Right lobe of liver (tissue), 6 donors: ENCODE measurements at regions not wholly inside any gene's neighbourhood (a gene's known extent, or its start where the extent isn't known, plus 50 kb on each side); places are given as distances from the start of the nearest gene placed in this dataset.

Source experiments
- ATAC-seq, 4 donors: fragments of 200-7000 bp; cut with Tn5 transposase; one replicate each; pipeline ENCODE4 v1.9.1; 2020; ENCODE audit warnings: mild to moderate bottlenecking in 4 of 4, moderate library complexity in 4 of 4
- DNase-seq, 3 donors: peaks; one replicate each; pipeline ENCODE4 v3.0.0-alpha.2; 2020
- H3K27ac ChIP-seq, 3 donors: fragments of 200-600 bp; one replicate each; pipeline ENCODE4 v1.8.0; 2022
- H3K27me3 ChIP-seq, 2 donors: fragments of 200-600 bp; one replicate each; pipeline ENCODE4 v1.8.0; 2022
- H3K36me3 ChIP-seq, 4 donors: fragments of 200-600 bp; sonication (generic) in 1 of 4; one replicate each; pipeline versions ENCODE4 v1.5.1 to v1.8.0; 2017 to 2022; ENCODE audit warnings: control low read depth in 1 of 4
- H3K4me1 ChIP-seq, 4 donors: fragments of 200-600 bp; sonication (generic) in 1 of 4; one replicate each; pipeline versions ENCODE4 v1.5.1 to v1.8.0; 2017 to 2022; ENCODE audit warnings: control low read depth in 1 of 4
- H3K4me3 ChIP-seq, 3 donors: fragments of 200-600 bp; one replicate each; pipeline ENCODE4 v1.8.0; 2022
- H3K9me3 ChIP-seq, 4 donors: fragments of 200-600 bp; sonication (generic) in 1 of 4; one replicate each; pipeline versions ENCODE4 v1.5.1 to v1.8.0; 2017 to 2022; ENCODE audit warnings: control low read depth in 1 of 4
- POLR2A ChIP-seq: fragments of 450-650 bp; IDR thresholded peaks from one replicate; pipeline ENCODE4 v1.6.1; 2017; ENCODE audit warnings: antibody characterized with exemption, mild to moderate bottlenecking
- WGBS: methylation state at CpG from one replicate; pipeline ENCODE4 v1.1.6; 2018; ENCODE audit warnings: low coverage, low lambda C conversion rate; ENCODE audit not compliant: insufficient coverage; ENCODE audit errors: missing lambda C conversion rate; 5-methylcytosine and 5-hydroxymethylcytosine counted together
- intact Hi-C, 2 donors: fragments of 100-400 bp; cut with DNase I; formaldehyde crosslinking; loops; one replicate each; pipeline versions ENCODE4 v1.11.2 to v1.14.1; 2022
- TF ChIP-seq, protein P1 (sequence below), 4 donors: fragments of 200-600 bp in 3 of 4; fragments of 450-650 bp in 1 of 4; IDR thresholded peaks; one replicate each; pipeline versions ENCODE4 v1.5.1 to v1.8.0; 2016 to 2022; ENCODE audit warnings: antibody characterized with exemption in 4 of 4, mild to moderate bottlenecking in 2 of 4
- donor health status: DM: no; HTN: yes; CAD: no.
- donor health status: DM: no; HTN: no; CAD: no.
- donor health status: DM: no; HTN: no; CAD: no.
- donor health status: DM: no; HTN: yes; CAD: no.
- donor health status: DM: no; HTN: yes; CAD: no.

DNA sequence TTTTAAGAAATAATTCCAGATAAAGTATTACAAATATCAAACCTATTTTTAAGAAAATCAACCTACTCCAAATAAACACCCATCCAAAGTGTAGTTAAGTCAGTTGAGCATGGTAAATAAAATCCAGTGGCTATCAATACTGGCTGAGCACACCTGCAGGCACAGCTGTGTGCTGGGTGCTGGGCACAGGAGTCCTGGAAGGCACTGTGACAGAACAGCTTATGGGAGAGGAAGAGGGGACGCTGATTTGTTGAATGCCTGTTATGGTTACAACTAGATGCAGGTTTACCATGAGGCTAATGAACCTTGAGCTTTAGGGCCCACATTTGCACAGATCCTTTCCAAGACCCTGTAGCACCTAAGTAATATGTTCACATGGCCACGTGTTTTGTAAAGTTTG lies 202.7 kb downstream of the MTX2 start:
- Histone ChIP-seq H3K4me1 (peaks cover 0 to 4% (median 0%) of the 10 kb centered on the region in 4 donors), H3K4me3 (no peak overlapping the region), H3K27ac (no peak overlapping the region), H3K36me3 (no peaks in the 10 kb centered on the region), H3K27me3 (no peaks in the 10 kb centered on the region), H3K9me3 (no peaks in the 10 kb centered on the region)
- intact Hi-C loops, result no loop called here
- ATAC-seq, result no peak
- TF ChIP-seq, protein P1, sequence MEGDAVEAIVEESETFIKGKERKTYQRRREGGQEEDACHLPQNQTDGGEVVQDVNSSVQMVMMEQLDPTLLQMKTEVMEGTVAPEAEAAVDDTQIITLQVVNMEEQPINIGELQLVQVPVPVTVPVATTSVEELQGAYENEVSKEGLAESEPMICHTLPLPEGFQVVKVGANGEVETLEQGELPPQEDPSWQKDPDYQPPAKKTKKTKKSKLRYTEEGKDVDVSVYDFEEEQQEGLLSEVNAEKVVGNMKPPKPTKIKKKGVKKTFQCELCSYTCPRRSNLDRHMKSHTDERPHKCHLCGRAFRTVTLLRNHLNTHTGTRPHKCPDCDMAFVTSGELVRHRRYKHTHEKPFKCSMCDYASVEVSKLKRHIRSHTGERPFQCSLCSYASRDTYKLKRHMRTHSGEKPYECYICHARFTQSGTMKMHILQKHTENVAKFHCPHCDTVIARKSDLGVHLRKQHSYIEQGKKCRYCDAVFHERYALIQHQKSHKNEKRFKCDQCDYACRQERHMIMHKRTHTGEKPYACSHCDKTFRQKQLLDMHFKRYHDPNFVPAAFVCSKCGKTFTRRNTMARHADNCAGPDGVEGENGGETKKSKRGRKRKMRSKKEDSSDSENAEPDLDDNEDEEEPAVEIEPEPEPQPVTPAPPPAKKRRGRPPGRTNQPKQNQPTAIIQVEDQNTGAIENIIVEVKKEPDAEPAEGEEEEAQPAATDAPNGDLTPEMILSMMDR (IDR thresholded peaks at IDR 0.05), result no peak
- TF ChIP-seq POLR2A, result no peak
- no peak for DNase-seq
- WGBS, result 80% methylated on average over 2 of the region's 2 CpGs

DNA sequence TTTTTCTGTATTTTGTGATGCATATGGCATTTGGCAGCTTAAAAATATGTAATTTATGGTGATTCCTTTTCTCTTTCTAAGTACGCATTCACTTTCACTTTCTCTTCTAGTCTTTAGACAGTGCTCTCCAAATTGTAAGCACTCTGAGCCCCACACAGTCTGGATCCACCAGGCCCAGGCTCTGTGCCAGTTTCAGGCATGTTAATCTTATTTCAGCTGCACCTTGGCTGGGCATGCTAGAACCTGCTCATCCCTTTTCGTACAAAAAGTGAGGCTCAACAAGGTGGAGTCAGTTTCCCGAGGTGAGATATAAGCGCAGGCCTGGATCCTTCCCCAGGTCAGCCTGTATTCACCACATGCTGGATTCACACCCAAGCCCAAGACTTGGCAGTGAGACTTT lies 203.9 kb downstream of the MTX2 start:
- Histone ChIP-seq H3K4me1 (peaks cover 0 to 4% (median 0%) of the 10 kb centered on the region in 4 donors), H3K27ac (no peak overlapping the region), H3K27me3 (no peaks in the 10 kb centered on the region), H3K36me3 (no peaks in the 10 kb centered on the region), H3K4me3 (peak overlapping the region in 2 of 3 donors; percentile 1 to 21), H3K9me3 (peaks cover 0 to 2% (median 0%) of the 10 kb centered on the region in 4 donors)
- WGBS, result 32% methylated on average over 3 of the region's 4 CpGs
- intact Hi-C loops, result no loop called here
- TF ChIP-seq POLR2A, result no peak
- TF ChIP-seq, protein P1 (IDR thresholded peaks at IDR 0.05), result no peak
- ATAC-seq, result peak; percentile 92 to 95 (median 92)
- peak; percentile 48 to 68 (median 57) for DNase-seq

DNA sequence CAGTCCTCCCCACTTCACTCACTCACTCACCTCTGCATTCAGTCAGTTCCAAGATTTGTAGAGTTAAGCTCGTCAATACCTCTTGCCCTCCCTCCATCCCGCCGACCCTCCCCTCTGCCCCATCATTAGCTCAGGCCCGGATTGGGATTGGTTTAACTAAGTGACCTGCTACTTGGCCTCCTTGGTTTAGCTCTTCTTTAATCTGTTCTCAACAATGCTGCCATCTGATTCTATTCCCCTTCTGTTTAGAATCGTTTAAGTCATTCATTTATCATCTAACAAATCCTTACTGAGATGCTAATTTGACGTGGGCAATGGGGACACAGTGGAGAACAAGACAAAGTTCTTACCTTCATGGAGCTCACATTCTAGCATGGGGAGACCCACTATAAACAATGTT lies 204.6 kb downstream of the MTX2 start:
- Histone ChIP-seq H3K9me3 (peaks cover 0 to 4% (median 0%) of the 10 kb centered on the region in 4 donors), H3K27me3 (no peaks in the 10 kb centered on the region), H3K4me3 (no peak overlapping the region), H3K4me1 (peaks cover 0 to 4% (median 0%) of the 10 kb centered on the region in 4 donors), H3K27ac (no peak overlapping the region), H3K36me3 (no peaks in the 10 kb centered on the region)
- ATAC-seq (no peak), DNase-seq (no peak)
- intact Hi-C loops, result no loop called here
- TF ChIP-seq POLR2A, result no peak
- TF ChIP-seq, protein P1 (IDR thresholded peaks at IDR 0.05), result no peak
- 95% methylated on average over 6 of the region's 6 CpGs for WGBS

DNA sequence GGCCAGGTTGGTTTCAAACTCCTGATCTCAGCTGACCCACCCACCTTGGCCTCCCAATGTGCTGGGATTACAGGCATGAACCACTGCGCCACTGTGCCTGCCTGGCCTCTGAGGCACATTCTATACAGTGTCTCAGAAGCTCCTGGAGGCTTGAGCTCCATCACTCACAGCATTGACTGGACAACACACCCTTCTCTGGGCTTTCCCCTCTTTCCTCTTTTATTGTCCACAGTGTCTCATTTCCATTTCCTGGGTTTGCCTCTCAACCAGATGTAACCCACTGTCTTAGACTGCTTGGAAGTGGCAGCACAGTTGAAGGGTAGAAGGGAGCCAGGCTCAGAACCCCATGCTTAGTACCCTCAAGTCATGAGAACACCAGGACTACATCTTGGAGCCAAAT lies 208.1 kb downstream of the MTX2 start:
- Histone ChIP-seq H3K36me3 (no peaks in the 10 kb centered on the region), H3K27ac (no peak overlapping the region), H3K4me3 (no peak overlapping the region), H3K27me3 (no peaks in the 10 kb centered on the region), H3K9me3 (peaks cover 0 to 4% (median 0%) of the 10 kb centered on the region in 4 donors), H3K4me1 (peaks cover 0 to 4% (median 0%) of the 10 kb centered on the region in 4 donors)
- intact Hi-C loops, result no loop called here
- DNase-seq (no peak), ATAC-seq (no peak)
- TF ChIP-seq, protein P1 (IDR thresholded peaks at IDR 0.05), result no peak
- no peak for TF ChIP-seq POLR2A
- WGBS, result no CpG with 5 or more reads among the region's 1 CpG

DNA sequence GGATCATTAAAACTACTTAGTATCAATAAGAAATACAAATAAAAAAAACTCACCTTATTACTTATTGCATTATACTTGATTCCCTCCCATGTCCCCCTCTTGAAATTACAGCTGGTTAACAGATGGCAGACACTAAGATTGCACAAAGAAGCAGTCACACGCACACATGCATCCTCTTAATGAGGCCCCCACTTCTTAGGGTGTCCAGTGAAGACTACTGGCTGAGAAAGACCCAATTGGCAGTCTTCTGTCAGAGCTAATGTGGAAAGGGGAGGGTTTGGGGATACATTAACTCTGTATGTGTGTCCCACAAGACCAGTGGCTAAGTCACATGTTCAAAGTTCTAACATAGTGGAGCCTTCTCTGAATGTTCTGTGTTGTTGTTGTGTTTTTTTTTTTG lies 210.7 kb downstream of the MTX2 start:
- intact Hi-C loops, result no loop called here
- peaks cover 0 to 4% (median 0%) of the 10 kb centered on the region in 4 donors for H3K9me3 ChIP-seq
- DNase-seq (no peak), ATAC-seq (no peak)
- no peak for TF ChIP-seq POLR2A
- TF ChIP-seq, protein P1 (IDR thresholded peaks at IDR 0.05), result no peak
- WGBS, result 60% methylated on average over 1 of the region's 1 CpG
- no peaks in the 10 kb centered on the region for H3K27me3 ChIP-seq
- H3K27ac ChIP-seq, result no peak overlapping the region
- no peaks in the 10 kb centered on the region for H3K36me3 ChIP-seq
- no peak overlapping the region for H3K4me3 ChIP-seq
- H3K4me1 ChIP-seq, result no peaks in the 10 kb centered on the region
